ENCODE measurements at regions not wholly inside any gene's neighbourhood (a gene's known extent, or its start where the extent isn't known, plus 50 kb on each side); places are given as distances from the start of the nearest gene placed in this dataset.

DNA sequence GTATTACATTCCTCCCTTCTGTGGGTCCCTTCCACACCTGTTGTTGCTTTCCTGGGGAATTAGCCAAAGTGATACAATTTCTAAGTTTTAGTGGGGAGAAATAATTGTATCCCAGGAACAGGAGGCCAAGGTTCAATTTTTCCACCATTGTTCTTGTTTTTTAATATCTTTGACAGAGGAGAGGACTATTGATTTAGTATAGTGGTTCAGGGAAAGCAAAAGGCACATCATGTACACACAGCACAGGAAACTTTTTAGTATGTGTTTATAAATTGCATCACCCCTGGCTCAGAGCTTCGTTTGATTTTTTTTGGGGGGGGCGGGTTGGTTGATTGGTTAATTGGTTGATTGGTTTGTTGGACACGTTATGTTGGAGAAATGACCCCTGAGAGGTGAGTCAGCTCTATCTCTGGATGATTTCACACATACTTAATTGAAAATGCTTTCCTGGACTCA lies 431.6 kb downstream of the PID1 start:
- Histone ChIP-seq H3K36me3 (ENCODE audit: insufficient read depth, low read length) (no peaks in the 10 kb centered on the region), H3K9me2 (ENCODE audit: low read depth, low read length) (no peaks in the 10 kb centered on the region), H3K4me2 (ENCODE audit: low read length) (no peak overlapping the region), H2AFZ (ENCODE audit: low read length) (no peak overlapping the region), H3K4me3 (ENCODE audit: low read depth, low read length, poor library complexity, severe bottlenecking) (no peak overlapping the region), H3K79me2 (ENCODE audit: insufficient read depth, low read length) (no peaks in the 10 kb centered on the region), H3K4me1 (ENCODE audit: insufficient read depth, low read length, severe bottlenecking) (no peaks in the 10 kb centered on the region), H3K9ac (ENCODE audit: low read length) (no peak overlapping the region), H3K27me3 (ENCODE audit: insufficient read depth, low read length) (no peaks in the 10 kb centered on the region), H3F3A (ENCODE audit: insufficient read depth, low read length) (no peaks in the 10 kb centered on the region), H3K9me3 (ENCODE audit: low read length) (no peaks in the 10 kb centered on the region), H4K20me1 (ENCODE audit: insufficient read depth, low read length) (no peaks in the 10 kb centered on the region), H3K27ac (ENCODE audit: low read depth, low read length, poor library complexity, severe bottlenecking) (no peak overlapping the region)
- TF ChIP-seq CTCF (IDR thresholded peaks at IDR 0.05; ENCODE audit: low read length) (no peak), EZH2 (IDR thresholded peaks at IDR 0.05; ENCODE audit: borderline replicate concordance, low read length) (no peak)

DNA sequence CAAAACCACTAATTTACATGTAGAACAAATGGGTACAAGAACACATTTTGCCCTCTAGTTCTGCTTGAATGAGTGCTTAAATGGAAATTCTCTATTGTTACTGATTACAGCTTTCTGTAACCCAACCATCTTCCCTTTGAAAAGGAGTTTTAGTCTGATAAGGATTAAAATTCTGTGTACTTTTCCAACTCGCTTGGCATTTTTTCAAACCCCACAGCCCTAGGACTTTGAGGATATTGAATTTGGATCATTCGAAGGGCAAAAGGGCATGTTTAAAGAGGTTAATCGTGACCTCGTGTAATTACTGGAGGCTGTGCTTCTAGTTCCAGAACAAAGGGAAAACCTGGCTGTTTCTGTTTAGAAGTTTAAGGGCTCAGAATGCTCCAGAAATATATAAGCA lies 432.3 kb downstream of the PID1 start:
- Histone ChIP-seq H3K27ac (ENCODE audit: low read depth, low read length, poor library complexity, severe bottlenecking) (no peak overlapping the region), H4K20me1 (ENCODE audit: insufficient read depth, low read length) (no peaks in the 10 kb centered on the region), H3K79me2 (ENCODE audit: insufficient read depth, low read length) (no peaks in the 10 kb centered on the region), H3K27me3 (ENCODE audit: insufficient read depth, low read length) (no peaks in the 10 kb centered on the region), H3K9me2 (ENCODE audit: low read depth, low read length) (no peaks in the 10 kb centered on the region), H3F3A (ENCODE audit: insufficient read depth, low read length) (no peaks in the 10 kb centered on the region), H3K4me3 (ENCODE audit: low read depth, low read length, poor library complexity, severe bottlenecking) (no peak overlapping the region), H3K36me3 (ENCODE audit: insufficient read depth, low read length) (no peaks in the 10 kb centered on the region), H2AFZ (ENCODE audit: low read length) (no peak overlapping the region), H3K4me2 (ENCODE audit: low read length) (no peak overlapping the region), H3K9ac (ENCODE audit: low read length) (no peak overlapping the region), H3K4me1 (ENCODE audit: insufficient read depth, low read length, severe bottlenecking) (no peaks in the 10 kb centered on the region), H3K9me3 (ENCODE audit: low read length) (no peaks in the 10 kb centered on the region)
- TF ChIP-seq CTCF (IDR thresholded peaks at IDR 0.05; ENCODE audit: low read length) (no peak), EZH2 (IDR thresholded peaks at IDR 0.05; ENCODE audit: borderline replicate concordance, low read length) (no peak)

DNA sequence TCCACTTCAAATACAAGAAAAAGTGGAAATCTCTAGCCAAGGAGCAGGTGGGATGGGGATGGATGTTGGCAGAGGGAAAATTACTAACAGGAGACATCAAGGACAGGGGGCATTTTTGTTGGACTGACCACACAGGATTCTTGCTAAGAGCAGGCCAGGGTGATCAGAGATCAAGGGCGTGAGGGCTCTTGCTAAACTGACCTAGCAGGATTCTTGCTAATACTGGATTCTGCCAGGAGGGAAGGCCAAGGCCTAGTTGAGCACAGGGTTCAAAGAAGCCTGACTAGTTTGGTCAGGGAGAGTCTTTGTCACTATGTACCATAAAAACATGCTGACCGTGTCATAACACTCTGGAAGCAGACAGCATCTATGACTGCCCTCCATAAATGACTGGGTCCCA lies 442.7 kb downstream of the PID1 start:
- TF ChIP-seq EZH2 (IDR thresholded peaks at IDR 0.05; ENCODE audit: borderline replicate concordance, low read length) (no peak), CTCF (IDR thresholded peaks at IDR 0.05; ENCODE audit: low read length) (no peak)
- no peak overlapping the region for H3K27ac ChIP-seq (ENCODE audit: low read depth, low read length, poor library complexity, severe bottlenecking)

More for the DNA sequence above, 442.7 kb downstream of the PID1 start:
- Histone ChIP-seq H3K9ac (ENCODE audit: low read length) (no peak overlapping the region), H4K20me1 (ENCODE audit: insufficient read depth, low read length) (no peaks in the 10 kb centered on the region), H3F3A (ENCODE audit: insufficient read depth, low read length) (no peaks in the 10 kb centered on the region), H2AFZ (ENCODE audit: low read length) (no peak overlapping the region), H3K36me3 (ENCODE audit: insufficient read depth, low read length) (no peaks in the 10 kb centered on the region), H3K79me2 (ENCODE audit: insufficient read depth, low read length) (no peaks in the 10 kb centered on the region), H3K9me2 (ENCODE audit: low read depth, low read length) (no peaks in the 10 kb centered on the region), H3K4me2 (ENCODE audit: low read length) (no peak overlapping the region), H3K4me3 (ENCODE audit: low read depth, low read length, poor library complexity, severe bottlenecking) (no peak overlapping the region), H3K4me1 (ENCODE audit: insufficient read depth, low read length, severe bottlenecking) (no peaks in the 10 kb centered on the region), H3K9me3 (ENCODE audit: low read length) (no peaks in the 10 kb centered on the region), H3K27me3 (ENCODE audit: insufficient read depth, low read length) (no peaks in the 10 kb centered on the region)
